OCI-LY1 (cell line): ENCODE measurements at regions not wholly inside any gene's neighbourhood (a gene's known extent, or its start where the extent isn't known, plus 50 kb on each side); places are given as distances from the start of the nearest gene placed in this dataset.

Experiments
- H2AFZ ChIP-seq: fragments of 200-600 bp; sonication (generic), shearing (Covaris generic); 2 replicates; pipeline ENCODE4 v1.6.0; 2014; ENCODE audit warnings: antibody characterized with exemption, mild to moderate bottlenecking, low read length
- H3F3A ChIP-seq: fragments of 200-600 bp; sonication (generic), shearing (Covaris generic); 2 replicates; pipeline ENCODE4 v1.6.0; 2014; ENCODE audit warnings: mild to moderate bottlenecking, antibody characterized with exemption, low read length, moderate library complexity; ENCODE audit not compliant: insufficient read depth
- H3K27ac ChIP-seq: fragments of 200-600 bp; sonication (generic); 2 replicates; pipeline ENCODE4 v1.5.1; 2014; ENCODE audit warnings: low read length, mixed run types, mild to moderate bottlenecking, low read depth; ENCODE audit not compliant: poor library complexity, severe bottlenecking
- H3K27me3 ChIP-seq: fragments of 200-600 bp; sonication (generic); 2 replicates; pipeline ENCODE4 v1.6.0; 2014; ENCODE audit warnings: antibody characterized with exemption, mild to moderate bottlenecking, low read length, moderate library complexity; ENCODE audit not compliant: insufficient read depth
- H3K36me3 ChIP-seq: fragments of 200-600 bp; sonication (generic); 2 replicates; pipeline ENCODE4 v1.6.1; 2014; ENCODE audit warnings: mild to moderate bottlenecking, antibody characterized with exemption, low read length, moderate library complexity, mixed read lengths; ENCODE audit not compliant: insufficient read depth
- H3K4me1 ChIP-seq: fragments of 200-600 bp; sonication (generic); 2 replicates; pipeline ENCODE4 v1.5.1; 2014; ENCODE audit warnings: mild to moderate bottlenecking, low read length, moderate library complexity; ENCODE audit not compliant: insufficient read depth, severe bottlenecking
- H3K4me2 ChIP-seq: fragments of 200-600 bp; sonication (generic), shearing (Covaris generic); 2 replicates; pipeline ENCODE4 v1.6.1; 2014; ENCODE audit warnings: low read length
- H3K4me3 ChIP-seq: fragments of 200-600 bp; sonication (generic); 2 replicates; pipeline ENCODE4 v1.5.1; 2014; ENCODE audit warnings: low read length, low read depth, mild to moderate bottlenecking, mixed read lengths; ENCODE audit not compliant: poor library complexity, severe bottlenecking
- H3K79me2 ChIP-seq: fragments of 200-600 bp; shearing (Covaris generic); 2 replicates; pipeline ENCODE4 v1.6.1; 2016; ENCODE audit warnings: mixed run types, low read length, mixed read lengths; ENCODE audit not compliant: insufficient read depth
- H3K9ac ChIP-seq: fragments of 200-600 bp; sonication (generic), shearing (Covaris generic); 2 replicates; pipeline ENCODE4 v1.6.1; 2014; ENCODE audit warnings: mild to moderate bottlenecking, low read length, mixed read lengths
- H3K9me2 ChIP-seq: fragments of 200-600 bp; sonication (generic), shearing (Covaris generic); 2 replicates; pipeline ENCODE4 v1.6.1; 2014; ENCODE audit warnings: low read depth, mild to moderate bottlenecking, low read length, mixed read lengths
- H3K9me3 ChIP-seq: fragments of 200-600 bp; shearing (Covaris generic); 2 replicates; pipeline ENCODE4 v1.6.1; 2014; ENCODE audit warnings: low read length, mixed read lengths
- H4K20me1 ChIP-seq: fragments of 200-600 bp; sonication (generic), shearing (Covaris generic); 2 replicates; pipeline ENCODE4 v1.6.0; 2016; ENCODE audit warnings: mild to moderate bottlenecking, low read length; ENCODE audit not compliant: insufficient read depth
- CTCF ChIP-seq: fragments of 200-600 bp; sonication (generic), shearing (Covaris generic); IDR thresholded peaks from 2 replicates; pipeline ENCODE4 v1.5.1; 2017; ENCODE audit warnings: mild to moderate bottlenecking, antibody characterized with exemption, low read length, moderate library complexity, mixed read lengths
- EZH2 ChIP-seq: fragments of 200-600 bp; sonication (generic), shearing (Covaris generic); IDR thresholded peaks from 2 replicates; pipeline ENCODE4 v1.8.0; 2017; ENCODE audit warnings: borderline replicate concordance, mixed run types, mild to moderate bottlenecking, antibody characterized with exemption, low read length, moderate library complexity, mixed read lengths

- H3K36me3 ChIP-seq: no peaks in the 10 kb centered on the region
- H3K9ac ChIP-seq: no peak overlapping the region
- no peak overlapping the region for H2AFZ ChIP-seq
- H3K79me2 ChIP-seq: no peaks in the 10 kb centered on the region
- no peak overlapping the region for H3K4me3 ChIP-seq
- H3K27me3 ChIP-seq: no peaks in the 10 kb centered on the region
- no peaks in the 10 kb centered on the region for H4K20me1 ChIP-seq
- H3K9me3 ChIP-seq: no peaks in the 10 kb centered on the region
- no peaks in the 10 kb centered on the region for H3F3A ChIP-seq
- TF ChIP-seq EZH2 (no peak), CTCF (no peak)
- no peak overlapping the region for H3K4me2 ChIP-seq
- H3K9me2 ChIP-seq: no peaks in the 10 kb centered on the region
- no peaks in the 10 kb centered on the region for H3K4me1 ChIP-seq
- no peak overlapping the region for H3K27ac ChIP-seq
Observed at GRCh38 chr2:34050413-34050812, 451.3 kb upstream of the FAM98A start.

- no peak overlapping the region for H3K4me2 ChIP-seq
- H3K36me3 ChIP-seq: no peaks in the 10 kb centered on the region
- no peaks in the 10 kb centered on the region for H4K20me1 ChIP-seq
- no peaks in the 10 kb centered on the region for H3F3A ChIP-seq
- no peak overlapping the region for H3K9ac ChIP-seq
- H3K4me3 ChIP-seq: no peak overlapping the region
- no peak overlapping the region for H2AFZ ChIP-seq
- TF ChIP-seq EZH2 (no peak), CTCF (no peak)
- no peaks in the 10 kb centered on the region for H3K79me2 ChIP-seq
- H3K4me1 ChIP-seq: no peaks in the 10 kb centered on the region
- H3K9me3 ChIP-seq: no peaks in the 10 kb centered on the region
- no peak overlapping the region for H3K27ac ChIP-seq
- no peaks in the 10 kb centered on the region for H3K27me3 ChIP-seq
- no peaks in the 10 kb centered on the region for H3K9me2 ChIP-seq
Observed at GRCh38 chr2:34045101-34045655, 446.1 kb upstream of the FAM98A start.

- no peak for TF ChIP-seq EZH2
- TF ChIP-seq CTCF: no peak
- Histone ChIP-seq H3K27ac (no peak overlapping the region), H2AFZ (no peak overlapping the region), H3K4me3 (no peak overlapping the region), H3K36me3 (no peaks in the 10 kb centered on the region), H4K20me1 (no peaks in the 10 kb centered on the region), H3K9me3 (no peaks in the 10 kb centered on the region), H3K9ac (no peak overlapping the region), H3K4me1 (no peaks in the 10 kb centered on the region), H3K4me2 (no peak overlapping the region), H3K79me2 (no peaks in the 10 kb centered on the region), H3K9me2 (no peaks in the 10 kb centered on the region), H3K27me3 (no peaks in the 10 kb centered on the region), H3F3A (no peaks in the 10 kb centered on the region)
Observed at GRCh38 chr2:34037886-34038285, 438.8 kb upstream of the FAM98A start.
